ENCODE measurements at regions not wholly inside any gene's neighbourhood (a gene's known extent, or its start where the extent isn't known, plus 50 kb on each side); places are given as distances from the start of the nearest gene placed in this dataset.

- TF ChIP-seq CTCF (IDR thresholded peaks at IDR 0.05; ENCODE audit: poor library complexity) (no peak), EZH2phosphoT487 (IDR thresholded peaks at IDR 0.05; ENCODE audit: low read depth, severe bottlenecking, unreplicated experiment) (no peak), EZH2 (IDR thresholded peaks at IDR 0.05; ENCODE audit: borderline replicate concordance) (no peak)
Measured at GRCh38 chr13:74623761-74624160, 489.6 kb upstream of the KLF12 start.
